Endothelial cell of umbilical vein (primary cell): ENCODE measurements at regions not wholly inside any gene's neighbourhood (a gene's known extent, or its start where the extent isn't known, plus 50 kb on each side); places are given as distances from the start of the nearest gene placed in this dataset.

Source experiments
- CTCF ChIP-seq, 2 donors: IDR thresholded peaks; 1 replicate in 1 of 2; 2 replicates in 1 of 2; pipeline ENCODE4 v1.5.1; 2011; ENCODE audit warnings: low read length in 2 of 2, mild to moderate bottlenecking in 2 of 2, moderate library complexity in 2 of 2, control low read depth in 1 of 2, inconsistent platforms in 1 of 2, low read depth in 1 of 2; ENCODE audit not compliant: insufficient read depth in 1 of 2; ENCODE audit errors: extremely low read depth in 1 of 2
- EZH2 ChIP-seq: IDR thresholded peaks from 2 replicates; pipeline ENCODE4 v1.6.1; 2012; ENCODE audit warnings: borderline replicate concordance, low read depth, mild to moderate bottlenecking, moderate library complexity, low read length, inconsistent platforms; ENCODE audit not compliant: severe bottlenecking
- POLR2A ChIP-seq: IDR thresholded peaks from 2 replicates; pipeline ENCODE4 v1.6.1; 2012; ENCODE audit warnings: low read depth, mild to moderate bottlenecking, control low read depth, low read length

GRCh38 chr14:76955575-76956315, 72.8 kb downstream of the IRF2BPL start:
- TF ChIP-seq CTCF (IDR thresholded peaks at IDR 0.05; ENCODE audit: extremely low read depth in 1 of 2, insufficient read depth in 1 of 2, low read depth in 1 of 2, low read length in 2 of 2) (no peak), EZH2 (no peak), POLR2A (peak; percentile 45)
